Endothelial cell of umbilical vein (primary cell): ENCODE measurements at regions not wholly inside any gene's neighbourhood (a gene's known extent, or its start where the extent isn't known, plus 50 kb on each side); places are given as distances from the start of the nearest gene placed in this dataset.

Experiments used
- BruUV-seq: library from RNA; stranded (reverse); fragments of 400-500 nt; replicated peaks from 2 replicates; lab custom pipeline; 2021; lab: Mats Ljungman, UMichigan
- CTCF ChIA-PET: fragments of 300-600, 350-600 bp; sonication (Branson Sonifier 250); formaldehyde crosslinking; loops from one replicate; lab custom pipeline; 2021; ENCODE audit warnings: antibody characterized with exemption, inconsistent platforms; lab: Charles Lee
- POLR2A ChIA-PET: fragments of 300-600, 350-600 bp; sonication (Branson Sonifier 250); formaldehyde crosslinking; loops from one replicate; lab custom pipeline; 2021; ENCODE audit warnings: antibody characterized with exemption, inconsistent platforms; lab: Charles Lee
- DNase-seq: peaks from one replicate; pipeline ENCODE4 v3.0.0-alpha.2; 2011; ENCODE audit warnings: low read depth, low spot score
- FAIRE-seq: peaks from 2 replicates; lab custom pipeline; 2011; peaks lifted over from hg19 to GRCh38; lab: Jason Lieb, UNC
- H2AFZ ChIP-seq: 2 replicates; pipeline ENCODE4 v1.6.0; 2012; ENCODE audit warnings: low read depth, low read length, control low read depth, inconsistent platforms
- H3K27ac ChIP-seq: 2 replicates; pipeline ENCODE4 v1.5.1; 2011; ENCODE audit warnings: low read depth, mild to moderate bottlenecking, control low read depth, low read length, moderate library complexity; ENCODE audit not compliant: insufficient read depth
- H3K27me3 ChIP-seq, 2 experiments: 2 replicates each; pipeline versions ENCODE4 v1.6.0 to v1.6.1; 2011; ENCODE audit warnings: low read length in 2 of 2, mixed read lengths in 1 of 2; ENCODE audit not compliant: control insufficient read depth in 2 of 2, insufficient read depth in 2 of 2
- H3K36me3 ChIP-seq, 2 experiments: 2 replicates in 1 of 2; 3 replicates in 1 of 2; pipeline ENCODE4 v1.5.1; 2011; ENCODE audit warnings: low read length in 2 of 2, mild to moderate bottlenecking in 1 of 2, moderate library complexity in 1 of 2; ENCODE audit not compliant: control insufficient read depth in 2 of 2, insufficient read depth in 2 of 2; ENCODE audit errors: extremely low read depth in 1 of 2
- H3K4me1 ChIP-seq: 3 replicates; pipeline ENCODE4 v1.5.1; 2011; ENCODE audit warnings: mild to moderate bottlenecking, low read length; ENCODE audit not compliant: control insufficient read depth, insufficient read depth; ENCODE audit errors: extremely low read depth
- H3K4me2 ChIP-seq: 2 replicates; pipeline ENCODE4 v1.6.1; 2011; ENCODE audit warnings: low read length, control low read depth, mixed read lengths; ENCODE audit not compliant: insufficient read depth
- H3K4me3 ChIP-seq, 3 experiments: fragments of 200-600 bp in 1 of 3; sonication (generic), shearing (Covaris generic) in 1 of 3; replicated peaks in 1 of 3; 2 replicates each; pipeline ENCODE4 v1.5.1; 2011 to 2016; ENCODE audit warnings: control low read depth in 3 of 3, low read length in 3 of 3, mild to moderate bottlenecking in 2 of 3, inconsistent platforms in 1 of 3, low read depth in 1 of 3, moderate library complexity in 1 of 3; ENCODE audit not compliant: insufficient read depth in 1 of 3
- H3K79me2 ChIP-seq: 2 replicates; pipeline ENCODE4 v1.6.0; 2012; ENCODE audit warnings: low read length, inconsistent platforms; ENCODE audit not compliant: control insufficient read depth, insufficient read depth
- H3K9ac ChIP-seq: replicated peaks from 2 replicates; pipeline ENCODE3; 2011; ENCODE audit warnings: low read length, control low read depth; ENCODE audit not compliant: insufficient read depth; ENCODE audit errors: extremely low read depth
- H3K9me1 ChIP-seq: replicated peaks from 3 replicates; pipeline ENCODE4 v1.6.0; 2011; ENCODE audit warnings: mild to moderate bottlenecking, low read length; ENCODE audit not compliant: control insufficient read depth, insufficient read depth; ENCODE audit errors: extremely low read depth
- H3K9me3 ChIP-seq: replicated peaks from 2 replicates; pipeline ENCODE4 v1.5.1; 2012; ENCODE audit warnings: low read length, inconsistent platforms; ENCODE audit not compliant: control insufficient read depth, insufficient read depth
- H4K20me1 ChIP-seq: replicated peaks from 2 replicates; pipeline ENCODE3; 2011; ENCODE audit warnings: mild to moderate bottlenecking, low read length; ENCODE audit not compliant: control insufficient read depth, insufficient read depth; ENCODE audit errors: extremely low read depth
- EZH2 ChIP-seq: IDR thresholded peaks from 2 replicates; pipeline ENCODE4 v1.6.1; 2012; ENCODE audit warnings: borderline replicate concordance, low read depth, mild to moderate bottlenecking, moderate library complexity, low read length, inconsistent platforms; ENCODE audit not compliant: severe bottlenecking
- FOS ChIP-seq: IDR thresholded peaks from 2 replicates; pipeline ENCODE4 v1.6.1; 2011; ENCODE audit warnings: mild to moderate bottlenecking, low read length, moderate library complexity, borderline replicate concordance; ENCODE audit not compliant: insufficient read depth
- GATA2 ChIP-seq: IDR thresholded peaks from 2 replicates; pipeline ENCODE4 v1.7.0; 2011; ENCODE audit warnings: low read depth, mild to moderate bottlenecking, moderate library complexity, mixed read lengths, low read length; ENCODE audit not compliant: insufficient read length, insufficient read depth
- JUN ChIP-seq: IDR thresholded peaks from 2 replicates; pipeline ENCODE4 v1.6.1; 2011; ENCODE audit warnings: borderline replicate concordance, low read depth; ENCODE audit not compliant: insufficient read length, insufficient read depth
- MYC ChIP-seq: IDR thresholded peaks from one replicate; pipeline ENCODE4 v1.6.1; 2011; ENCODE audit warnings: mild to moderate bottlenecking, low read depth, low read length
- POLR2A ChIP-seq: IDR thresholded peaks from 2 replicates; pipeline ENCODE4 v1.6.1; 2012; ENCODE audit warnings: low read depth, mild to moderate bottlenecking, control low read depth, low read length
- POLR2AphosphoS5 ChIP-seq: IDR thresholded peaks from 2 replicates; pipeline ENCODE4 v1.6.1; 2012; ENCODE audit warnings: low read depth, mild to moderate bottlenecking, control low read depth, low read length, moderate library complexity; ENCODE audit not compliant: insufficient read depth
- dilution Hi-C: fragments of 300-500 bp; cut with MboI; formaldehyde crosslinking; loops from one replicate; pipeline ENCODE4 v1.15.0; 2019; ENCODE audit warnings: low sequenced_read_pairs; ENCODE audit not compliant: extremely low pct_ligation_motif_present
- intact Hi-C: fragments of 100-400 bp; cut with micrococcal nuclease; formaldehyde crosslinking; loops from one replicate; pipeline ENCODE4 v1.10.0; 2022
- TF ChIP-seq, protein P1 (sequence below): IDR thresholded peaks from 2 replicates; pipeline ENCODE4 v1.6.1; 2011; ENCODE audit not compliant: insufficient read depth, insufficient read length
- TF ChIP-seq, protein P2 (sequence below), 2 donors: IDR thresholded peaks; 1 replicate in 1 of 2; 2 replicates in 1 of 2; pipeline ENCODE4 v1.5.1; 2011; ENCODE audit warnings: low read length in 2 of 2, mild to moderate bottlenecking in 2 of 2, moderate library complexity in 2 of 2, control low read depth in 1 of 2, inconsistent platforms in 1 of 2, low read depth in 1 of 2; ENCODE audit not compliant: insufficient read depth in 1 of 2; ENCODE audit errors: extremely low read depth in 1 of 2

DNA sequence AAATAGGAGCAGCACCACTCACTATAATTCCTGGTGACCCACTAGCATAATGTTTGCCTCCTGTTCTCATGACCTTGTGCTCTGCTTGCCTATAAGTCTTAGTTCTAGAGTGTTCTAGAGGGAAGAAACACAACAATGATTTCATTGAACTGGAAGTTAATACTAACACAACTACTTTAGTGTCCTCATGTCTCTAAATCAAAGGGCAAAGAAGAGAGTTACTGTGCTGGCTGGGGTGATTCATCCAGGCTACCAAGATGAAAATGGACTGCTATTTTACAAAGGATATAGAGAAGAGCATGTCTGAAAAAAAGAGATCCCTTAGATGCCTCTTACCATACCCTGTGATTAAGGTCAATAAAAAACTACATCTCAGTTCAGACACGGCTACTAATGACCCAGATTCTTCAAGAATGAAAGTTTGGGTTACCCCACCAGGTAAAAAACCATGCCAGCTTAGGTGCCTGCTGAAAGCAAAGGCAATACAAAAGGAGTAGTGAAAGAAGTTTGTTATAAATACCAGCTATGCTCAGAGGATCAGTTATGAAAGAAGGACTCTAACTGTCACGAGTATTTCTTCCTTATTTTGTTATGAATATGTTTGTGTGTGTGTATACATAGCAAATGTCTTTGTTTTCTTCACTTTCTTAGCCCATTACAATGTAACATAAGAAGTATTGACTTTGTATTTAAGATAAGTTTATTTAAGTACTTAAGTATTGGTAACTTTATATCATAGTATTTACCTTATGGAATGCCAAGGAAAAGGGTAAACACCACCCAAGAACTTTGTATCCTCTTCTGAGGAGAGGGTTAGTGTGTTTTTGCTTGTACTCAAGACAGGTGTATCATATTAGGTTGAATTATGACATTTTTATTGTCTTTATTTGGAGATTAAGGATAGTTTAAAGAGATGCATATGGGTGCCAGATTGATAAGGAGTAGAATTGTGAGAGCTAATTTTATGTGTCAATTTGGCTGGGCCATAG, 314.1 kb upstream of the PTGER4 start:
- no TSS peak for BruUV-seq
- intact Hi-C loops (no loop called here), dilution Hi-C loops (no loop called here)
- H3K4me3 ChIP-seq: no peak overlapping the region
- ChIA-PET CTCF (no interaction called here), POLR2A (no interaction called here)
- no peak overlapping the region for H3K9ac ChIP-seq
- no peak overlapping the region for H3K27ac ChIP-seq
- no peaks in the 10 kb centered on the region for H3K9me3 ChIP-seq
- no peaks in the 10 kb centered on the region for H3K36me3 ChIP-seq
- H3K27me3 ChIP-seq: no peaks in the 10 kb centered on the region
- no peak overlapping the region for H3K4me2 ChIP-seq
- DNase-seq: no peak
- no peaks in the 10 kb centered on the region for H3K9me1 ChIP-seq
- H4K20me1 ChIP-seq: no peaks in the 10 kb centered on the region
- no peaks in the 10 kb centered on the region for H3K79me2 ChIP-seq
- H2AFZ ChIP-seq: no peak overlapping the region
- no peak for FAIRE-seq
- TF ChIP-seq FOS (no peak), GATA2 (no peak), POLR2AphosphoS5 (no peak), JUN (no peak), MYC (no peak), EZH2 (no peak), POLR2A (no peak)
- TF ChIP-seq, protein P1, sequence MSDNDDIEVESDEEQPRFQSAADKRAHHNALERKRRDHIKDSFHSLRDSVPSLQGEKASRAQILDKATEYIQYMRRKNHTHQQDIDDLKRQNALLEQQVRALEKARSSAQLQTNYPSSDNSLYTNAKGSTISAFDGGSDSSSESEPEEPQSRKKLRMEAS: no peak
- TF ChIP-seq, protein P2, sequence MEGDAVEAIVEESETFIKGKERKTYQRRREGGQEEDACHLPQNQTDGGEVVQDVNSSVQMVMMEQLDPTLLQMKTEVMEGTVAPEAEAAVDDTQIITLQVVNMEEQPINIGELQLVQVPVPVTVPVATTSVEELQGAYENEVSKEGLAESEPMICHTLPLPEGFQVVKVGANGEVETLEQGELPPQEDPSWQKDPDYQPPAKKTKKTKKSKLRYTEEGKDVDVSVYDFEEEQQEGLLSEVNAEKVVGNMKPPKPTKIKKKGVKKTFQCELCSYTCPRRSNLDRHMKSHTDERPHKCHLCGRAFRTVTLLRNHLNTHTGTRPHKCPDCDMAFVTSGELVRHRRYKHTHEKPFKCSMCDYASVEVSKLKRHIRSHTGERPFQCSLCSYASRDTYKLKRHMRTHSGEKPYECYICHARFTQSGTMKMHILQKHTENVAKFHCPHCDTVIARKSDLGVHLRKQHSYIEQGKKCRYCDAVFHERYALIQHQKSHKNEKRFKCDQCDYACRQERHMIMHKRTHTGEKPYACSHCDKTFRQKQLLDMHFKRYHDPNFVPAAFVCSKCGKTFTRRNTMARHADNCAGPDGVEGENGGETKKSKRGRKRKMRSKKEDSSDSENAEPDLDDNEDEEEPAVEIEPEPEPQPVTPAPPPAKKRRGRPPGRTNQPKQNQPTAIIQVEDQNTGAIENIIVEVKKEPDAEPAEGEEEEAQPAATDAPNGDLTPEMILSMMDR (IDR thresholded peaks at IDR 0.05; ENCODE audit: extremely low read depth in 1 of 2, insufficient read depth in 1 of 2, low read depth in 1 of 2, low read length in 2 of 2): no peak
- H3K4me1 ChIP-seq: no peaks in the 10 kb centered on the region
